GM23338 (cell line): ENCODE measurements at regions not wholly inside any gene's neighbourhood (a gene's known extent, or its start where the extent isn't known, plus 50 kb on each side); places are given as distances from the start of the nearest gene placed in this dataset.

Experiments
- CTCF ChIP-seq, 2 experiments: fragments of 200-600 bp in 1 of 2; sonication (generic) in 1 of 2; conservative IDR thresholded peaks; 2 replicates each; pipeline versions ENCODE4 v1.5.1 to v1.6.1; 2016 to 2017; ENCODE audit warnings: antibody characterized with exemption in 2 of 2, low read depth in 2 of 2, mild to moderate bottlenecking in 2 of 2, moderate library complexity in 1 of 2
- EZH2 ChIP-seq: fragments of 200-600 bp; sonication (generic); IDR thresholded peaks from one replicate; pipeline ENCODE4 v1.8.0; 2017; ENCODE audit warnings: antibody characterized with exemption, mild to moderate bottlenecking, low read depth; ENCODE audit not compliant: unreplicated experiment
- JUNB ChIP-seq: IDR thresholded peaks from one replicate; pipeline ENCODE4 v1.6.1; 2016; ENCODE audit warnings: antibody characterized with exemption; ENCODE audit not compliant: unreplicated experiment
- NANOG ChIP-seq: IDR thresholded peaks from 2 replicates; pipeline ENCODE4 v1.6.1; 2016; ENCODE audit warnings: antibody characterized with exemption, borderline replicate concordance
- POLR2AphosphoS5 ChIP-seq: IDR thresholded peaks from 2 replicates; pipeline ENCODE4 v1.6.1; 2016; ENCODE audit warnings: antibody characterized with exemption, low read depth
- ZNF114 ChIP-seq: fragments of 250-450 bp; sonication (Bioruptor Pico); IDR thresholded peaks from 2 replicates; pipeline ENCODE4 v1.5.0; 2020; ENCODE audit warnings: mild to moderate bottlenecking, moderate library complexity
- TF ChIP-seq, protein P1 (sequence below): IDR thresholded peaks from one replicate; pipeline ENCODE4 v1.6.1; 2018; ENCODE audit warnings: antibody characterized with exemption; ENCODE audit not compliant: unreplicated experiment

DNA sequence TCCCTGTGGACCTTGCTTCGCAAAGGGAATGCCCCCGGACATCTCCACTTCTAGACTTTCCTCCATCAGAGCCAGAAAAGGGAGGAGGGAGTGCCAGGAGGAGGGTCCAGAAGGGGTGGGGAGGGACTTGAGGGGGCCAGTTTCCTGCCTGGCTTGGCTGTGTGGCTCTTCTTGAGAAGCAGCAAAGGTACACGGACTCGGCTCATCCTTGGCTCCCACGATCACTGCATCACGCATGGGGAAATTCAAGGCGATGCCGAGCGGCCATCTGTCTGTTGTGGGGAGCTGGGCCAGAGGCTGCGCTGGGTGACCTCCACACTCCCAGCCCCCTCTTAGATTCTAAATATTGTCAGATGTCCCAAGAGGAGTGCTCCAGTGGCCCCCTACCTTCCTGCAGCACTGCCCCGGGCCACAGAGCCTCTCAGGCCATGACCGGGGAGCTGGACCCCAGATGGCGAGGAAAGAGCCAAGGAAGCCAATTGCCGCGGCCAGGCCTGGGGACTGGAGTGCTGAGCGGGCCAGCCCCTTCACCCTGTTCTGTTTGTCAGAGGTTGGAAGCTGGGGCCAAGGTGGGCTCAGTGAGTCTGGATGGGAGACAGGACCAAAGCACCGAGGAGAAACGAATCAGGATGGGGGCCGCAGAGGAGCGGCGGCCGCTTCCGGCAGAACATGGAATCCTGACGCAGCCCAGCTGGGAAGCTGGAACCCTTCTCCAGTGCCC lies 104.5 kb downstream of the RBFOX3 start:
- TF ChIP-seq CTCF (conservative IDR thresholded peaks at IDR 0.05; ENCODE audit: low read depth in 2 of 2) (no peak), EZH2 (no peak), POLR2AphosphoS5 (no peak), ZNF114 (no peak), JUNB (no peak), NANOG (no peak)
- TF ChIP-seq, protein P1, sequence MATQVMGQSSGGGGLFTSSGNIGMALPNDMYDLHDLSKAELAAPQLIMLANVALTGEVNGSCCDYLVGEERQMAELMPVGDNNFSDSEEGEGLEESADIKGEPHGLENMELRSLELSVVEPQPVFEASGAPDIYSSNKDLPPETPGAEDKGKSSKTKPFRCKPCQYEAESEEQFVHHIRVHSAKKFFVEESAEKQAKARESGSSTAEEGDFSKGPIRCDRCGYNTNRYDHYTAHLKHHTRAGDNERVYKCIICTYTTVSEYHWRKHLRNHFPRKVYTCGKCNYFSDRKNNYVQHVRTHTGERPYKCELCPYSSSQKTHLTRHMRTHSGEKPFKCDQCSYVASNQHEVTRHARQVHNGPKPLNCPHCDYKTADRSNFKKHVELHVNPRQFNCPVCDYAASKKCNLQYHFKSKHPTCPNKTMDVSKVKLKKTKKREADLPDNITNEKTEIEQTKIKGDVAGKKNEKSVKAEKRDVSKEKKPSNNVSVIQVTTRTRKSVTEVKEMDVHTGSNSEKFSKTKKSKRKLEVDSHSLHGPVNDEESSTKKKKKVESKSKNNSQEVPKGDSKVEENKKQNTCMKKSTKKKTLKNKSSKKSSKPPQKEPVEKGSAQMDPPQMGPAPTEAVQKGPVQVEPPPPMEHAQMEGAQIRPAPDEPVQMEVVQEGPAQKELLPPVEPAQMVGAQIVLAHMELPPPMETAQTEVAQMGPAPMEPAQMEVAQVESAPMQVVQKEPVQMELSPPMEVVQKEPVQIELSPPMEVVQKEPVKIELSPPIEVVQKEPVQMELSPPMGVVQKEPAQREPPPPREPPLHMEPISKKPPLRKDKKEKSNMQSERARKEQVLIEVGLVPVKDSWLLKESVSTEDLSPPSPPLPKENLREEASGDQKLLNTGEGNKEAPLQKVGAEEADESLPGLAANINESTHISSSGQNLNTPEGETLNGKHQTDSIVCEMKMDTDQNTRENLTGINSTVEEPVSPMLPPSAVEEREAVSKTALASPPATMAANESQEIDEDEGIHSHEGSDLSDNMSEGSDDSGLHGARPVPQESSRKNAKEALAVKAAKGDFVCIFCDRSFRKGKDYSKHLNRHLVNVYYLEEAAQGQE, result no peak
